SU-DHL-6 (cell line): ENCODE measurements at regions not wholly inside any gene's neighbourhood (a gene's known extent, or its start where the extent isn't known, plus 50 kb on each side); places are given as distances from the start of the nearest gene placed in this dataset.

Source experiments
- EZH2phosphoT487 ChIP-seq: fragments of 200-600 bp; sonication (generic), shearing (Covaris generic); conservative IDR thresholded peaks from 2 replicates; pipeline ENCODE4 v1.6.1; 2018; ENCODE audit warnings: mild to moderate bottlenecking, antibody characterized with exemption, low read length, moderate library complexity, mixed read lengths
- TF ChIP-seq, protein P1 (sequence below): fragments of 200-600 bp; sonication (generic); IDR thresholded peaks from one replicate; pipeline ENCODE4 v1.5.1; 2017; ENCODE audit warnings: antibody characterized with exemption, mild to moderate bottlenecking, low read length, moderate library complexity; ENCODE audit not compliant: insufficient read depth, poor library complexity, severe bottlenecking

DNA sequence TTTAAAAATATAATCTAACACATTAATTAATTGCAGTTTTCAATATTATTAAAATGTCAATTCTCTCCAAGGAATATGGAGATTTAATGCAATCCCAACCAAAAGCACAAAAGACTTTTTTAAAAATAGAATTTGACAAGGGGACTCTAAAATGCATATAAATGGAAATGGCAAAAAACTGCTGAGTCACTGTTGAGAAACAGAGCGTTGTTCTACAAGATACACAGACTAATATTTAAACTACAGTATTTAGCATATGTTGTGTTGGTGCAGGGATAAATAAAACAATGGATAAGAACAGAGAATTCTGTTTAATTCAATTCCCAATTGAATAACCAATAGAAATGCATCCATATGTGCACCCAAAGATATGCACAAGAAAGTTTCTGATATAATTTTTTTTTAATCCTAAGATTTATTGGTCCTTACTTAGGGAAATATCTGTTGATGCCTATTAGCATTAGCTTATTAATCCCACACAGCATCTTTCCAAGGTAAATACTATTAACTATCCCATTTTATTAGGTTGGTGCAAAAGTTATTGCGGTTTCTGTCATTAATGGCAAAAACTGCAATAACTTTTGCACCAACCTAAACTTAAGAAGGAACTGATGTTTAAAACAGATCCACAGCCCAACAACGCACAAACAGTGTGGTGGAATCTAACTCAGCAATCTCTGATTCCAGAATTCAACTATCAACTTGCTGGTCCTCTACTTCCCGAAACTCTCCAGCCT is 86.8 kb upstream of the VEGFC start:
- TF ChIP-seq, protein P1, sequence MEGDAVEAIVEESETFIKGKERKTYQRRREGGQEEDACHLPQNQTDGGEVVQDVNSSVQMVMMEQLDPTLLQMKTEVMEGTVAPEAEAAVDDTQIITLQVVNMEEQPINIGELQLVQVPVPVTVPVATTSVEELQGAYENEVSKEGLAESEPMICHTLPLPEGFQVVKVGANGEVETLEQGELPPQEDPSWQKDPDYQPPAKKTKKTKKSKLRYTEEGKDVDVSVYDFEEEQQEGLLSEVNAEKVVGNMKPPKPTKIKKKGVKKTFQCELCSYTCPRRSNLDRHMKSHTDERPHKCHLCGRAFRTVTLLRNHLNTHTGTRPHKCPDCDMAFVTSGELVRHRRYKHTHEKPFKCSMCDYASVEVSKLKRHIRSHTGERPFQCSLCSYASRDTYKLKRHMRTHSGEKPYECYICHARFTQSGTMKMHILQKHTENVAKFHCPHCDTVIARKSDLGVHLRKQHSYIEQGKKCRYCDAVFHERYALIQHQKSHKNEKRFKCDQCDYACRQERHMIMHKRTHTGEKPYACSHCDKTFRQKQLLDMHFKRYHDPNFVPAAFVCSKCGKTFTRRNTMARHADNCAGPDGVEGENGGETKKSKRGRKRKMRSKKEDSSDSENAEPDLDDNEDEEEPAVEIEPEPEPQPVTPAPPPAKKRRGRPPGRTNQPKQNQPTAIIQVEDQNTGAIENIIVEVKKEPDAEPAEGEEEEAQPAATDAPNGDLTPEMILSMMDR: no peak
- TF ChIP-seq EZH2phosphoT487: no peak
